SK-MEL-5 (cell line): ENCODE measurements at regions not wholly inside any gene's neighbourhood (a gene's known extent, or its start where the extent isn't known, plus 50 kb on each side); places are given as distances from the start of the nearest gene placed in this dataset.

Experiments used
- DNase-seq: peaks from one replicate; pipeline ENCODE4 v3.0.0-alpha.2; 2016; ENCODE audit warnings: low read depth, low spot score
- in situ Hi-C: cut with HindIII; loops from 2 replicates; pipeline ENCODE4 v1.10.0; 2016; ENCODE audit warnings: low sequenced_read_pairs, high pct_unique_total_duplicates, low pct_unique_long_range_greater_than_20kb

DNA sequence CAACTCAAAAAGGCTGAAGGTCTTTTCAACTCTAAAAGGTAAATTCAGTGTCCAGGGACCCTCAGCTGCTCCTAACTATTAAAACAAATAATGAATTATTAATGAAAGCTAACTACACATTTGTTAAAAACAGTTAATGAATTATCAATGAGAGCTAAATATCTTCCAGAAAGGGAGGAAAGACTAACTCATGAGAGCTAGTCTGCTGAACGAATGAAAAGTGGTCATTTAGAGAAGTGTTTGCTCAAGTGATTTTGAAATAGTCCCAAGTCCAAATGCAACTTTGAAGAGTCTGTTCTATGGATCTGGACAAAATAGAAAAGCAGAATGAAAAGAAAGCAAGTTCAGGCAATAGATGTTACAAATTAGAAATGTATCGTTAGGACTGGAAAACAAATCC, 133.9 kb upstream of the SPEF2 start:
- in situ Hi-C loops = no loop called here
- DNase-seq = no peak

DNA sequence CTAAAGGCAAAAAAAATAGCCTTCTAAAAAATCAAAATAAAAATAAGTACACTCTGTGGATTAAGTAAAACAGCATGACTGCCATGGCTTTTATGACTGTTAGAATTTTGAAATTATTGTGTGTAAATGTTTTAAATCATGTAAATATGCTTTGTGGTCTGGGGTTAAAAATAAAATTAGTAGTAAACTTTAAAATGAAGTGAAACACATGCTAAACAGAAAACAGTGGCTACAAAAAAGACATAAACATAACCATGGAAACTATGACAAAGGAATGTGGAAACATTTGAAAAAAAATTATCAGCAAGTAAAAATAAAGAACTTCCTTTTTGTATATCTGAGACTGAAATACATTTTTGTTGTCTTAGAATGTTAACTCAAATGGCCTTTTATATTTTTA, 134.5 kb upstream of the SPEF2 start:
- in situ Hi-C loops = no loop called here
- no peak for DNase-seq

DNA sequence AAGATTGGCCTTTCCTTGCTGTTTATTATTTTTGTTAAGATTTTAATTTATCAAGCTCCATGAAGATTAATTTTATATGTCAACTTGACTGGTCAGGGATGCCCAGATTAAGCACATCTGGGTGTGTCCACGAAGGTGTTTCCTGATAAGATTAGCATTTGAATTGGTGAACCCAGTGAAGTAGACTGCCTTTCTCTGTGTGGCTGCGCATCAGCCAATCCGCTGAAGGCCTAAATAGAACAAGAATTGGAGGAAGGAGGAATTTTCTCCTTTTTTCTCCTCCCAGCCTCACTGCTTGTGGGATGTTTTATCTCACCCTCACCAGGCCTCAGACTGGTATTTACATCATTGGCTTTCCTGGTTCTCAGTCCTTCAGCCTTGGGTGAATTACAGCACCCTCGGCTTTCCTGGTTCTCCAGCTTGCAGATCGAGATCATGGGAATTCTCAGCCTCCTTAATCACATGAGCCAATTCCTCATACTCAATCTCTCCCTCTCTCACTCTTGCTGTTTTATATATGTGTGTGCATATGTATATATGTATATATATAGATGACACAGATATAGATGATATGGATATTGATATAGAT, 135.4 kb upstream of the SPEF2 start:
- DNase-seq = no peak
- in situ Hi-C loops = no loop called here

DNA sequence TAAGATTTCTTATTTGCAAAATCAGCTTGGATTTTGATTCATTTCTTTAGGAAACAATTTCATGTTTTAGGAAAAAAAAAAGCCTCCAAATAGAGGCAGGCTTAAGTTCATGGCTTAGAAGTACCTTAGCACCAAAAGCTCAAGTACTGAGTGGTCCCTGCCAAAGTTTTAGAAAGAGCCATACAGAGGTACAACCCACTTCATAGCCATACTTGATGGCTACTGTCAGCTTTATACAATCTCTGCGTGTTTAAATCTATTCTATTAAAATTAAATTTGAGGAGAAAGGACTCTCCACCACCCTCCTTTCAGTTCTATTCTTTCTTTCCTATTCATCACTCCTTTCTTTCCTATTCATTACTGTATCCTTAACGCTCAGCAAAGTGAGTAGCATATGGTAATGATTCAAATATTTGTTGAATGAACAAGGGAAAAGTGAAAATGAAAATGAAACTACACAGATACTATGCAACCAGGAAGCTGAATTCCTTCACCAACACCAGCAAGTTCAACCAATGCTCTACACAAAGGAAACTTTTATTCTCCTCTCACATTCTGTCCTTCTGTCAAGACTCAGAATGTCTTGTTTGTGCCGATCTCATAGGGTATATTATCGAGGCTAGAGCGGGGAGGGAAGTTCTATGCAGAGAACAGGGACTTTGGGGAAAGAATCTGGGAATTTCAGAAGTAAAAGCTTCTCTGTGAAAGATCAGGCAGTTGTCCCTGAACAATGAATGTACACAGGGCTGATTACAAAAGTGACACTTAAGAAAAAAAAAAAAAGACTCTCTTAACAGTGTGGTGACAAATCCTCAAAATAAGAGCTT, 138.6 kb upstream of the SPEF2 start:
- in situ Hi-C loops = no loop called here
- peak; percentile 86 for DNase-seq

DNA sequence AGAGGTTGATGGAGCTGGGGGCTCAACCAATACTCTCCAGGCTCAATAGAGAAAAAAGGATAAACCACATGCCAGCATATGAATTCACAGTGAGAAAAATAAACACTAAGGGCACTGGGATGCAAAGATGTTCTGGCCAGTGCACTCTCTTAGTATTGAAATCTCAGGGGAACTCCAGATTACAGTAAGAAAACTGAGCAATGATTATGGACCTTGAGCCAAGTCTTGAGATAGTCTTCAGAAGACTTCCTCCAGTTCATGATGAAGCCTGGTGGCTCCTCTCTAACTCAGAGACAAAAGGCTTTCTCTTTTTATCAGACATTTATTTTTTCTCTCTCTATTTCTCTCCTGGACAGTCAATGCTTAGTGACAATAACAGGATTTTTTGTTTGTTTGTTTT, 139.8 kb upstream of the SPEF2 start:
- in situ Hi-C loops = no loop called here
- no peak for DNase-seq

DNA sequence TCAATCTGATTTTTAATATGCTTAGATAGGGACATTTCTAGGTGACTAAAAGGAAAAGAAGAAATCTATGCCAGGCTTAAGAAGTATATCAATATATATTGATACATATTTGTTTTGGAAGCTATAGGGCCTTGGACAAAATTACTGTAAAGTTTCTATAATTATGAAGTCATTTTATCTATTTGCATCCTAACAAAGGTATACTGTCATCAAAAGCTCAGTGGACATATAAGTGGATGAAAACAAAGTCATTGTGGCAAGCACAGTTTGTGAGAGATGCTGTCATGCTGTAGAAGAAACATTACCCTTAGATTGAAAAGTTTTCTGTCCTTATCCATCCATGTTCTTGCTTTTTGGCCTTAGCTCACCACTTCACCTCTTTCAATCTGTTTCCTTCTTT, 140.3 kb upstream of the SPEF2 start:
- in situ Hi-C loops = no loop called here
- no peak for DNase-seq

DNA sequence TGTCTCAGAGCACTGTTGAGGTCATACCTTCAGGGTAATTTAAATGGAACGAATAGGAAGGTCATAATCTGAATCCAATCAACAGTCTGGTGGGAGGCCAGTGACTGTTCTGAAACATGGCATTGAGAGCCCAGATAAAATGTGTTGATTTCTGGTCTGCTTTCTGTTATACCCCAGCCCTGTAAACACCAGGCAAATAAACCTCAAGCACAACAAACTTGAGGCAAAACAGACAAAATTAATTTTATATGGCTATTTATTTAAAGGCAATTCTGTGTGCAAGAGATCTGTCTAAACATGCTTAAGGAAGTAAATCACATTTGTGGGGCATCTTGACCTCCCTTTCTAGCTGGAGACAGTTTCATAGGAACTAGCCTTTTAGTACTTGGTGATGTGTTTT, 140.9 kb upstream of the SPEF2 start:
- no peak for DNase-seq
- in situ Hi-C loops = no loop called here

DNA sequence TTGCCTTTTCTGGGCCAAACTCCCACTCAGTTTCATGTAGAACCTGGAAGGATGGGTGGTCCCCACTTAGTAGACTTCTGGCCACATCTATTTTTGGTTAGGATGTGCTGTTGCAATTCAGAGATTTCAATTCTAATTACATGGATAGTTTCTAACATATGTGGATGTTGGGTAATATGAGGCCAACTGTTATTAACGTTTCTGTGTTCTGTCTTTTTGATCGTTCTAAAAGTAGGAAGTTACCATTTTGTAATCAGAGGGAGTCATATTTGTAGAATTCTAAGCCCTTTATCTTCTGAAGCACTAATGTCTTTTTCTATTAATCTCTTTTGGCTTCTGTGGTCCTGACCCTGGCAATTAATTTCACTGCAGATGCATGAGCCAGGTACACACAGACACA, 141.6 kb upstream of the SPEF2 start:
- DNase-seq = no peak
- in situ Hi-C loops = no loop called here

DNA sequence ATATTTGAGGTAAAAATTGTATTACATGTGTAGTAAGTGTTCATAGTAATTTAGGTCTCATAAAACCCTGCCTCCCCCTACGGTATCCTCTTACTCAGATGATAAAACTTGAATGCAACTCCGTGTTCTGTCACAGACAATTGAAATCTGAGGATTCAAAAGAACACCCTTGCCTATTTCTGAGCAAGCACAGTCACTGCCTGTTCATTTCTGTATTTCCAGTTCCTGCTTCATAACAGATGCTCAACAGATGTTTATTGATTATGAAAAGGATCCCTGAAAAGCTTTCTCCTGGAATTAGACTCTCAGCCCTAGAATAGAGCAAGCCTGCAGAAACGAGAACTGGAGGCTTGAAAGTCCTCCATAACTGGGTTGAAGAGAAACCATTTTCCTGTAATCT, 144.1 kb upstream of the SPEF2 start:
- in situ Hi-C loops = no loop called here
- no peak for DNase-seq

DNA sequence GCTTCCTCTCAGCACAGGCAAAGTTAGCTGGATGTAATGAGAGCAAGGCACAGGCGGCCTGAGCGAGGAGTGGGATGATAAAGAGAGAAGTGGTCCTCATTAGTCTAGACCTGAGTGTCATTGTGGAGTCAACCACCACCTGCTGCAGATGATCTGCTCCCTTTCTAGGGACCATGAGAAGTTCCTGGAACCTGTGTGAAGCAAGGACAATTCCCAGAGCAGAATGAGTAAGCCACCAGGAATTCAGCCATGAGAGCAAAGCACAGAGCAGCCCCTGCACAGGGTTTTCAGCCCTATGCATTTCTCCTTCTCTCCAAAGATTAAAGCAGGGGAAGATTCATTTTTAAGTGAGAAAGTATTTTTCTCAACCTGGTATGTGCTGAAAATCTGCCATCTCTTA, 146.8 kb upstream of the SPEF2 start:
- in situ Hi-C loops = no loop called here
- DNase-seq = no peak

DNA sequence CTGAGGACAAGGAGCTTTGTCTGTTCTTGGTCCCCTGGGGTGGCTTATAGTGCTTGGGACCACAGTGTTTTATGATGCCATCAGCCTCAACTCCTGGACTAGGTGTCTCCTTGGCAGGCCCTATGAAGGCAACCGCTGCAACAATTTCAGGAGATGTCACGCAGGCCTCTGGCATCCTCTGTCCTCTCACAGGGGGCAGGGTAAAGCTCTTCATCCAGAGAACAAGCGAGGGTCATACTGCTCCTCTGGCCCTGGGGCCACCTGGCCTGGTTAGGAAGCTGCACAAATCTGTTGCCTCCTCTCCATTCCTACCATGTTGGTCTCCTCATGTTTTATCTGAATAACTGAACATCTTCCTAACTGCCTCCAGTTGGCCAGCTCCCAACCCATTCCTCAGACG, 148.9 kb upstream of the SPEF2 start:
- in situ Hi-C loops = no loop called here
- no peak for DNase-seq

DNA sequence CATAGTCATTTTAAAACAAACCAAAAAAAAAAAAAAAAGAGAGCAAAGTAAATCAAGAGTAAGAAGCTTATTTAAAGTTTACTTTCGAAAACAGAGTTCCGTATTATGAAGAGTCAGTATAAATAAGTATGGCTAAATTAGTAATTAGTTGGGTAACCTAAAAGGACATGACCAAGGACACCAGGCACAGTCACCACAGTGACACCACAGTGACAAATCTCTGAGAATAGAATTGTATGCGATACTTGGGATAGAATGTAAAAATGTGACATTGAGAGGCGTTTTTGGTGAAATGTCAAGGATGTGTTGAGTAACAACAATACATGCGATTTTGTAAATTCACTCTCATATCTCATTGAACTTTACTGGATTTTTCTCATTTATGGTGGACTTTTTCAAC, 150.9 kb upstream of the SPEF2 start:
- DNase-seq = no peak
- in situ Hi-C loops = no loop called here

DNA sequence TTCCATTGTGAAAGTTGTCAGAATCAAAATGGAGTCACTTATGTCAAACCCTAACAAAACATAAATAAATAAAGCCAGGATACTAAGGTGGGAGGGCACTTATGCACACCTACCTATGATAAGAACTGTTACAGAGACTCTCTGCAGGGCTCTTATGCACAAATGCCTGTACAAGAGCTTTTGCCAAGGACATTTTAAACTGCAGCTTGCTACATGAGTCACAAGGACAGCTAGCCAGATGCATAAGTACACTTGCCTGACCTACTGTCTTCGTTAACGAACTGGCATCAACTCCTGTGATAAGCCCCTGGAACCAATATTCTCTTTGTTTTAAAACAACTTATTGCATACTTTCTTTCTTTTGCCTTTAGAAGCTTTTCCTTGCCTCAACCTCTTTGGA, 152.9 kb upstream of the SPEF2 start:
- DNase-seq = no peak
- in situ Hi-C loops = no loop called here

DNA sequence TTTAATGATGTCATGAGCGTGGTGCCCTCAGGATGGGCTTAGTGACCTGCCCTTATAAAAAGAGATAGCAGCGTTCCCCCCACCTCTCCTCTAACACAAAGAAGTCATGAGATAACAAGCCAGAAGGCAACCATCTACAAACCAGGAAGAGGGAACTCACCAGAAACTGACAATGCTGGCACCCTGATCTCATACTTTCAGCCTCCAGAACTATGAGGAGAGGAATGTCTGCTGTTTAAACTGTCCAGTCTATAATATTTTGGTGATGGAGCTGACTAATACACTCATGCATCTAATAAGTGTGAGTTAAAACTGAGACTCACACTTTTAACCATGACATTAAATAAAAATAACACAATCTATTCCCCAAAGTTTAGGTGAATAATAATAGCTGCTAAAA, 156.1 kb upstream of the SPEF2 start:
- no peak for DNase-seq
- in situ Hi-C loops = no loop called here

DNA sequence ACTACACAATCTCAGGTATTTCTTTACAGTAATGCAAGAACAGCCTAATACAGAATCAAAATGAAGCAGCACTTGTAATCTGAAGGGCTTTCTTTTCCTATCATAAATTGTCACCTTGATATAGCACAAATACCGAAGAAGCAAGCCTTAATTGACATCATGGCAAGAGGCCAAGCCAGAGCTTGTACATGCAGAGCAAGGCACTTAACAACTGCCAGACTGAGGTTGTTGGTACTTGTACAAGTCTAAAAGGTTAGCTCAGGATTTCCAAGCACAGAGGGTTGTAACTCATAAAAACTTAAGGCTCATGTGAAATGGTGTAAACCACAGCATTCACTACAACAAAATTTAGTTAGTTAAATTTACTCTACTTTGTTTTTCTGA, 158.8 kb upstream of the SPEF2 start:
- no peak for DNase-seq
- in situ Hi-C loops = no loop called here

DNA sequence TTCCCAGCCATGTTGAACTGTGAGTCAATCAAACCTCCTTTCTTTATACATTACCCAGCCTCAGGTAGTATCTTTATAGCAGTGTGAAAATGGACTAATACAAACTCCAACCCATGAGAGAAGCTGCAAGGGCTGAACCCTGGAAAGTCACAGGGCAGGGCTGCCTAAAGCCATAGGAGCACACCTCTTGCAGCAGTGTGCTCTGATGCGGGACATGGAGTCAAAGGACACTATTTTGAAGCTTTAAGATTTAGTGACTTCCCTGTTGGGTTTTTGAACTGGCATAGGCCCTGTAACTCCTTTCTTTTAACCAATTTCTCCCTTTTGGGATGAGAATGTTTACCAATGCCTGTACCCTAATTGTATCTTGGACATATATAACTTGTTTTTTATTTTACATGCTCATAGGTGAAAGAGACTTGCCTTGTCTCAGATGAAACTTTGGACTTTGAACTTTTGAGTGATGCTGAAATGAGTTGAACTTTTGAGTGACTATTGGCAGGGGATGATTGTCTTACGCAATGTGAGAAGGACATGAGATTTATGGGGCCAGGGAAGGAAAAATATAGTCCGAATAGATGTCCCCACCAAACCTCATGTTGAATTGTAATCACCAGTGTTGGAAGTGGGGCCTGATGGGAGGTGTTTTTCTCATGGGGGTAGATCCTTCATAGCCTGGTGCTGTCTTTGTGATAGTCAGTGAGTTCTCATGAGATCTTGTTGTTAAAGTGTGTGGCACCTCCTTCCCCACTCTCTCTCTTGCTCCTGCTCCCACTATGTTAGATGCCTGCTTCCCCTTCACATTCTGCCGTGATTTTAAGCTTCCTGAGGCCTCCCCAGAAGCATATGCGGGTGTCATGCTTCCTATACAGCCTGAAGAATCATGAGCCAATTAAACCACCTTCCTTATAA, 159.5 kb upstream of the SPEF2 start:
- no peak for DNase-seq
- in situ Hi-C loops = no loop called here

DNA sequence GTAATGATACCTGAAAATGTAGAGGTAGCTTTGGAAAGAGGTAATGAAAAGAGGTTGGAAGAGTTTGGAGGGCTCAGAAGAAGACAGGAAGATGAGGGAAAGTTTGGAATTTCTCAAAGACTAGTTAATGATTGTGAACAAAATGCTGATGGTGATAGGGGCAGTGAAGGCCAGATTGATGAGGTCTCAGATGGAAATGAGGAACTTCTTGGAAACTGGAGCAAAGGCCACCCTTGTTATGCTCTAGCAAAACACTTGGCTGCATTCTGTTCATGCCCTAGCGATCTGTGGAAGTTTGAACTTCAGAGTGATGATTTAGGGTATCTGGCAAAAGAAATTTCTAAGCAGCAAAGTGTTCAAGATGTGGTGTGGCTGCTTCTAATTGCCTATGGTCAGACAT, 161.2 kb upstream of the SPEF2 start:
- no peak for DNase-seq
- in situ Hi-C loops = no loop called here

DNA sequence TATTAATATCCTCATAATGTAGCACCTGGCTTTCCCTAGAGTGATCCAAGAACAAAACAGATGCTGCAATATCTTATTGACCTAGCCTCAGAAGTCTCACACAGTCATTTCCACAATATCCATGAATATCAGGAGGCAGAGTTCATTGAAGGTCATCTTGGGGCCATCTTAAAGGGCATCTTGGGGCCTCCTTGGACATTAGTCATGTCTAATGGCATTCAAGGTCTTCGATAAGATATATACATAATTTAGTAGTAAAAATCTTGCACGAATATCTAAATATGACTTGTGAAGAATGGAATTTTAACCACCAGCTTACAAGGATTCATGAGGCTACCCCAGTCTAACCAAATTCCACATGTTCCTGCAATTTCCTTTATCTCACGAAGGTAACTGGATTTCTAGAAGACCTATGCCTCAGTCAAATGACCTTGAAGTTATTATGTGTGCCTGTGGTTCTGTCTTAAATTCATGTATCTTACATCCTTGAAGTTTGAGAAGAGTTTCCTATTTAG, 163.6 kb upstream of the SPEF2 start:
- in situ Hi-C loops = no loop called here
- no peak for DNase-seq
